ENCODE measurements at regions not wholly inside any gene's neighbourhood (a gene's known extent, or its start where the extent isn't known, plus 50 kb on each side); places are given as distances from the start of the nearest gene placed in this dataset.

GRCh38 chr3:634511-634910 is 437.9 kb downstream of the CHL1 start:
- TF ChIP-seq CTCF (IDR thresholded peaks at IDR 0.05), result no peak
- no peak for TF ChIP-seq EP300 (IDR thresholded peaks at IDR 0.05; ENCODE audit: low read depth)
- no peak for TF ChIP-seq POLR2A (IDR thresholded peaks at IDR 0.05)
